Ovary (tissue), 3 donors: ENCODE measurements at regions not wholly inside any gene's neighbourhood (a gene's known extent, or its start where the extent isn't known, plus 50 kb on each side); places are given as distances from the start of the nearest gene placed in this dataset.

Source experiments
- EP300 ChIP-seq: sonication (generic); formaldehyde crosslinking; IDR thresholded peaks from one replicate; pipeline ENCODE4 v1.6.1; 2017; ENCODE audit warnings: antibody characterized with exemption
- POLR2A ChIP-seq: fragments of 450-650 bp; IDR thresholded peaks from one replicate; pipeline ENCODE4 v1.6.1; 2017; ENCODE audit warnings: antibody characterized with exemption, mild to moderate bottlenecking, moderate library complexity
- TF ChIP-seq, protein P1 (sequence below), 3 donors: fragments of 450-650 bp in 2 of 3; fragments of 200-600 bp in 1 of 3; IDR thresholded peaks; one replicate each; pipeline versions ENCODE4 v1.5.1 to v1.8.0; 2016 to 2022; ENCODE audit warnings: antibody characterized with exemption in 3 of 3, mild to moderate bottlenecking in 1 of 3
- donor health status: DM: no; HTN: no; CAD: no.

DNA sequence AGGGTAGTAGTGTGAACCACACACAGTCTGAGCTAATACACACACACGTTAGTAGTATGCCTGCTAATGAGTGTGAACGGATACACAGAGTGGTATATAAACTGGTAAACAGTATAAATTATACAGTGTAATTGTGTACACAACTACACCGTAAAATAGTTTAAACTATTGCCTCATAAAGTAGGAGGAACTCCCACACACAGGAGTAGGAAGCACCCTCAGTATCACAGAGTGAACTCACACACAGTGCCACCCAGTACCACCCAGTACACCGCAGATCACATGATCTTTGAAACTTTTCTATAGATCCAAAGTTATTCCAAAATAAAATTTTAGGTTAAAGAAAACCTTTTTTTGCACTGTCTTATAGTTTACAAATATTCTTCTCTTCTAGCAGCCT, 275.1 kb downstream of the ADGRA3 start:
- TF ChIP-seq, protein P1, sequence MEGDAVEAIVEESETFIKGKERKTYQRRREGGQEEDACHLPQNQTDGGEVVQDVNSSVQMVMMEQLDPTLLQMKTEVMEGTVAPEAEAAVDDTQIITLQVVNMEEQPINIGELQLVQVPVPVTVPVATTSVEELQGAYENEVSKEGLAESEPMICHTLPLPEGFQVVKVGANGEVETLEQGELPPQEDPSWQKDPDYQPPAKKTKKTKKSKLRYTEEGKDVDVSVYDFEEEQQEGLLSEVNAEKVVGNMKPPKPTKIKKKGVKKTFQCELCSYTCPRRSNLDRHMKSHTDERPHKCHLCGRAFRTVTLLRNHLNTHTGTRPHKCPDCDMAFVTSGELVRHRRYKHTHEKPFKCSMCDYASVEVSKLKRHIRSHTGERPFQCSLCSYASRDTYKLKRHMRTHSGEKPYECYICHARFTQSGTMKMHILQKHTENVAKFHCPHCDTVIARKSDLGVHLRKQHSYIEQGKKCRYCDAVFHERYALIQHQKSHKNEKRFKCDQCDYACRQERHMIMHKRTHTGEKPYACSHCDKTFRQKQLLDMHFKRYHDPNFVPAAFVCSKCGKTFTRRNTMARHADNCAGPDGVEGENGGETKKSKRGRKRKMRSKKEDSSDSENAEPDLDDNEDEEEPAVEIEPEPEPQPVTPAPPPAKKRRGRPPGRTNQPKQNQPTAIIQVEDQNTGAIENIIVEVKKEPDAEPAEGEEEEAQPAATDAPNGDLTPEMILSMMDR (IDR thresholded peaks at IDR 0.05), result no peak
- no peak for TF ChIP-seq POLR2A
- no peak for TF ChIP-seq EP300
